Smooth muscle cell (in vitro differentiated cells): ENCODE measurements at regions not wholly inside any gene's neighbourhood (a gene's known extent, or its start where the extent isn't known, plus 50 kb on each side); places are given as distances from the start of the nearest gene placed in this dataset.

ENCODE experiments used
- DNase-seq: peaks from one replicate; lab custom pipeline; 2025; ENCODE audit not compliant: unreplicated experiment; lab: John Stamatoyannopoulos, UW
- H2AFZ ChIP-seq: fragments of 200-600 bp; sonication (generic); 2 replicates; pipeline ENCODE4 v1.6.0; 2016; ENCODE audit warnings: antibody characterized with exemption, low read depth, mild to moderate bottlenecking
- H3F3A ChIP-seq: fragments of 200-600 bp; sonication (generic); 2 replicates; pipeline ENCODE4 v1.6.0; 2017; ENCODE audit warnings: antibody characterized with exemption, low read depth
- H3K27ac ChIP-seq: fragments of 200-600 bp; sonication (generic); 2 replicates; pipeline ENCODE4 v1.5.1; 2016; ENCODE audit warnings: low read depth, mild to moderate bottlenecking
- H3K27me3 ChIP-seq: fragments of 200-600 bp; sonication (generic); 2 replicates; pipeline ENCODE4 v1.6.1; 2016; ENCODE audit warnings: low read depth, mild to moderate bottlenecking
- H3K36me3 ChIP-seq: fragments of 200-600 bp; sonication (generic); 2 replicates; pipeline ENCODE4 v1.5.1; 2016; ENCODE audit warnings: low read depth
- H3K4me1 ChIP-seq: fragments of 200-600 bp; sonication (generic); 2 replicates; pipeline ENCODE4 v1.5.1; 2016; ENCODE audit warnings: low read depth
- H3K4me2 ChIP-seq: fragments of 200-600 bp; sonication (generic); 2 replicates; pipeline ENCODE4 v1.6.0; 2016; ENCODE audit warnings: mild to moderate bottlenecking
- H3K4me3 ChIP-seq: fragments of 200-600 bp; sonication (generic); 2 replicates; pipeline ENCODE4 v1.5.1; 2016; ENCODE audit warnings: mild to moderate bottlenecking
- H3K79me2 ChIP-seq: fragments of 200-600 bp; sonication (generic); 2 replicates; pipeline ENCODE4 v1.6.0; 2016; ENCODE audit warnings: low read depth, mild to moderate bottlenecking
- H3K9ac ChIP-seq: fragments of 200-600 bp; sonication (generic); 2 replicates; pipeline ENCODE4 v1.6.0; 2016; ENCODE audit warnings: low read depth
- H3K9me3 ChIP-seq: fragments of 200-600 bp; sonication (generic); replicated peaks from 2 replicates; pipeline ENCODE4 v1.5.1; 2016; ENCODE audit warnings: low read depth
- H4K20me1 ChIP-seq: fragments of 200-600 bp; sonication (generic); 2 replicates; pipeline ENCODE4 v1.6.0; 2016; ENCODE audit warnings: low read depth
- WGBS: methylation state at CpG from one replicate; pipeline ENCODE4 v1.1.7; 2016; ENCODE audit warnings: low lambda C conversion rate; 5-methylcytosine and 5-hydroxymethylcytosine counted together
- TF ChIP-seq, protein P1 (sequence below): fragments of 200-600 bp; sonication (generic); IDR thresholded peaks from 2 replicates; pipeline ENCODE4 v1.5.1; 2017; ENCODE audit warnings: borderline replicate concordance, mild to moderate bottlenecking, antibody characterized with exemption; ENCODE audit not compliant: insufficient read depth, poor library complexity, severe bottlenecking

DNA sequence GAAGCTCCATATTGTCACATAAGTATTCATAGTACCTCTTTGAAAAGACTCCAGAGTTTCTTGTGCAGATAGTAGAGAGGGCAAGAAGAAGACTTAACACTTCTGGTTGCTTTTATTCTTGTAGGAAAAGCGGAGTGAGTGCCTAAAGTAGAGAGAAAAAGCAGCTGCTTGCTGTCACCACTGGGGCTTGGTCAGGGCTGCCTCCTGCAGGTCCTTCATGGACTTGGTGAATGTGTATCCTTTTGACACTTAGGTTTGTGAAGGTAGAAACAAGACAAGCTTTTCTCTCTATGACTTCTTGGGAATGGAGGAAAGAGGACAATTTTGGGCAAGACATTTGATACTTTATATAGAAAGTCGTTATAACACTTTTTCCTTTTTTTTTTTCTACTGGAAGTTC is 312.8 kb upstream of the FANCL start:
- 56% methylated on average over 2 of the region's 2 CpGs for WGBS
- Histone ChIP-seq H3K9ac (no peak overlapping the region), H4K20me1 (no peaks in the 10 kb centered on the region), H3F3A (no peaks in the 10 kb centered on the region), H3K4me1 (peaks cover 3% of the 10 kb centered on the region), H3K9me3 (no peaks in the 10 kb centered on the region), H3K27ac (no peak overlapping the region), H2AFZ (no peak overlapping the region), H3K79me2 (no peaks in the 10 kb centered on the region), H3K4me2 (no peak overlapping the region), H3K27me3 (no peaks in the 10 kb centered on the region), H3K4me3 (no peak overlapping the region), H3K36me3 (no peaks in the 10 kb centered on the region)
- TF ChIP-seq, protein P1, sequence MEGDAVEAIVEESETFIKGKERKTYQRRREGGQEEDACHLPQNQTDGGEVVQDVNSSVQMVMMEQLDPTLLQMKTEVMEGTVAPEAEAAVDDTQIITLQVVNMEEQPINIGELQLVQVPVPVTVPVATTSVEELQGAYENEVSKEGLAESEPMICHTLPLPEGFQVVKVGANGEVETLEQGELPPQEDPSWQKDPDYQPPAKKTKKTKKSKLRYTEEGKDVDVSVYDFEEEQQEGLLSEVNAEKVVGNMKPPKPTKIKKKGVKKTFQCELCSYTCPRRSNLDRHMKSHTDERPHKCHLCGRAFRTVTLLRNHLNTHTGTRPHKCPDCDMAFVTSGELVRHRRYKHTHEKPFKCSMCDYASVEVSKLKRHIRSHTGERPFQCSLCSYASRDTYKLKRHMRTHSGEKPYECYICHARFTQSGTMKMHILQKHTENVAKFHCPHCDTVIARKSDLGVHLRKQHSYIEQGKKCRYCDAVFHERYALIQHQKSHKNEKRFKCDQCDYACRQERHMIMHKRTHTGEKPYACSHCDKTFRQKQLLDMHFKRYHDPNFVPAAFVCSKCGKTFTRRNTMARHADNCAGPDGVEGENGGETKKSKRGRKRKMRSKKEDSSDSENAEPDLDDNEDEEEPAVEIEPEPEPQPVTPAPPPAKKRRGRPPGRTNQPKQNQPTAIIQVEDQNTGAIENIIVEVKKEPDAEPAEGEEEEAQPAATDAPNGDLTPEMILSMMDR, result peak; percentile 4
- no peak for DNase-seq

DNA sequence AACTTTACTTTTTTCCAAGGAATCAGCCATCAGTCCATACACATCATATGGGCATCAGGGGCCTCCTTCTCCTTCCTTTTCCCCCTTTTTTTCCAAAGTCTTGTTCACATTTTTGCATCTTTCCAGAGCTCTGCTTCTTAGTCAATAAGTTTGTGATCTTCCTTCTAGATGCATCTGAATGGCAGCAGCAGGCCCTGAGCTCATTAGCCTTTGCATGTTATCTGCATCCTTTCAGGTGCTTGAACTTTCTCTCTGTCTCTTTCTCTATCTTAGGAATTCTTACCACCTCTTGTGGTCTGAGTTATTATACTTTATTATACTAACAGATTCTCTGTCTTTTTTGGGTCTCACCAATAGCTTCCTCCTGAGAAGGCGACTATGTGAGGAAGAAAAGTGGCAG is 312.4 kb upstream of the FANCL start:
- TF ChIP-seq, protein P1, result no peak
- Histone ChIP-seq H3K36me3 (no peaks in the 10 kb centered on the region), H3K79me2 (no peaks in the 10 kb centered on the region), H3F3A (no peaks in the 10 kb centered on the region), H3K9ac (no peak overlapping the region), H3K4me1 (no peaks in the 10 kb centered on the region), H4K20me1 (no peaks in the 10 kb centered on the region), H2AFZ (no peak overlapping the region), H3K27ac (no peak overlapping the region), H3K9me3 (no peaks in the 10 kb centered on the region), H3K4me3 (no peak overlapping the region), H3K27me3 (no peaks in the 10 kb centered on the region), H3K4me2 (no peak overlapping the region)
- WGBS, result 95% methylated on average over 1 of the region's 1 CpG
- DNase-seq, result no peak

DNA sequence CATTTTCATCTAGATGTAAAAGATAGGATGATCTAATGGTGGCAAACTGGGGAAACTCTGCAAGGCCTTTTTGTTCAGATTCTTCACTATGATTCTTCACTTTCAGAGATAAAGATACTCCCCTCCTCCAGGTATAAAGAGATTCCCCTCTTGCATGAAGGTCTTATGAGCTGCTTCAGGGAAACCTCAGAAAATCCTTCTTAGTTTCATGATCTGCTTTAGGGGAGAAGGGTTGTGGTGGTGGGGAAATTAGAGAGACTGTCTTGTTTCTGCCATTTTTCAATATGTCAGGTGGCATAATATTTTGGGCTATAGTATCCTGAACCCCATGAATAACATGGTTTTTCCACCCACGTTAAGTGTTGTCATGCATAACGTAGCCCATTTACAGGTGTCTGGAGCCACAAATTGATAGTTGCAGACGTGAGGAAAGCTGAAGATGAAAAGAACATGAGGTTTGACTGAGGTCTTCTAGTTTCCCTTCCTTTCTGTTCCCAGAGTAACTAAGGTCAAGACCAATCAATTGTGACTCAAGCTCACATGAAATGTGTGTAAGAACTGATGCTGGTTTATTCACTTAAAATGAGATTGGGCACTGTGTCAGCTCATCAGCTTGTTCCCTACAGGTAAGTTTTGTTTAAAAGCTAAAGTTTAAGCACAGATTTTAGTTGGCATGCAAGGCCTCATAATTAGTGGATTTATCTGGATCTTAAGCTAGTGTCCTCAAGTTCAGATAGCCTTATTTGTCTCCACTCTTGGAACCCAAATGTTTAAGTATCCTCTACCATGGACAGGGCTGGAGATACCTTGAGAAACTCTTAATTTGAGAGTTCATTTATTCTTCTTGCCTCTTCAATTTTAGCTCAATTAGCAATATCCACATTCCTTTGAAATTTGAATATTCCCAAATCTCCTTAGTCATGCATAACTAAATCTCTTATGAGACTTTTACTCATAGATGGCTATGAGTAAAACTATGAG is 304.5 kb upstream of the FANCL start:
- H3F3A ChIP-seq, result peaks cover 5% of the 10 kb centered on the region
- TF ChIP-seq, protein P1, result no peak
- no peaks in the 10 kb centered on the region for H3K79me2 ChIP-seq
- no peaks in the 10 kb centered on the region for H4K20me1 ChIP-seq
- H3K27ac ChIP-seq, result no peak overlapping the region
- peaks cover 13% of the 10 kb centered on the region for H3K4me1 ChIP-seq
- H3K27me3 ChIP-seq, result no peaks in the 10 kb centered on the region
- WGBS, result 94% methylated on average over 3 of the region's 3 CpGs
- H3K4me3 ChIP-seq, result no peak overlapping the region
- H3K9ac ChIP-seq, result no peak overlapping the region
- H3K4me2 ChIP-seq, result no peak overlapping the region
- no peak for DNase-seq
- no peaks in the 10 kb centered on the region for H3K36me3 ChIP-seq
- H2AFZ ChIP-seq, result no peak overlapping the region
- H3K9me3 ChIP-seq, result no peaks in the 10 kb centered on the region

DNA sequence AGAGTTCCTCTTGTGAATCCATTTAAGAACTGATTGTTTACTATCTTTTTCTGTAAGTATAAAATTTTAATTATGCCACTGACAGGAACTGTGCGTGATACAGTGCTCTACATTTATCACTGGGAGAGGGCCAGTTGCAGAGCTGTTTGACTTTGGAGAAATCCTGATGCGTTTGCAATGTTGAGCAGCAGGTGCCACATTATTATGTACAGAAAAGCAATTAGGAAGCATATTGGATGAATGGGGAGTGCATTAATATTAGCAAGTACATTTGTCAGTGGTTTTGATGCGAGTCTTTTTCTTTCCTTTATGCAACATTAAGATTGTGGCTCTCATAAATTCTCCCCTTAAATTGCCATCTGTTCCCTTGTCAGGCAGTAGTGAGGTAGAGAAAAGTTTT is 302.3 kb upstream of the FANCL start:
- Histone ChIP-seq H3K4me1 (peaks cover 28% of the 10 kb centered on the region), H2AFZ (no peak overlapping the region), H3K9me3 (no peaks in the 10 kb centered on the region), H3K79me2 (no peaks in the 10 kb centered on the region), H4K20me1 (no peaks in the 10 kb centered on the region), H3K4me3 (no peak overlapping the region), H3K27me3 (no peaks in the 10 kb centered on the region), H3K4me2 (no peak overlapping the region), H3K36me3 (no peaks in the 10 kb centered on the region), H3F3A (peaks cover 5% of the 10 kb centered on the region), H3K27ac (no peak overlapping the region), H3K9ac (no peak overlapping the region)
- DNase-seq, result no peak
- WGBS, result 89% methylated on average over 3 of the region's 3 CpGs
- TF ChIP-seq, protein P1, result no peak
